ENCODE measurements at regions not wholly inside any gene's neighbourhood (a gene's known extent, or its start where the extent isn't known, plus 50 kb on each side); places are given as distances from the start of the nearest gene placed in this dataset.
A peak's percentile ranks its signal among the peaks of the same experiment; 100 is the strongest.

DNA sequence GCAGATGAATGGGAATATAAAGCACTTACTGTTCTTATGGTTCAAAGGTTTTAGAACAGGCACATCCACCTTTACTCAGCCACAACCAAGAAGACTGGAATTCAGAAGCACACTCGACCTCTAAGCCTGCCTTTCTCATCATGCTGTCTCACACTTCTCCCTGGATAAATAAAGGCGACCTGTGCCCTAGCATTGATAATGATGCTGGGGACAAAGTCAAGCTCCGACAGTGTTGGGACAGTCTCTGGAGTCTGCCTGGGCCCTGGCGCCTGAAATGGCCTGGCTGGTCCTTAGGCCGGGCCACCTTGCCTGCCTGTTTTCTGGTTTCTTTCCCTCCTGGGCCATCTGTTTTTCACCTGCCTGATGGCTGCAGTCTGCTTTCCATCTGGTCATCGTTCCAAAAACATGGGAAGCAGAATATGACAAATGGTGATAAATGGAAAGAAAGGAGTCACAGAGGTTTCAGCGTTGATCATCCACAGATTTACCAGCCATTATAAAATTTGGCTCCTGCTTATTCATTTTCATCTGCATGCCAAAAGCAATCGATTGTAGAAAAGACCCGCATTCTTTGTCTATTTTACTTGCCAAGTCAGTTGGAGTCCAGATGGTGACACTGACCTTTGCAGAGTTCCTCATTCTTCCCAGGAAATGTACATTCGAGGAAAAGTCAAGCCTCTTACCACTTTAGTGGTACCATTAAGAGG, 91.2 kb upstream of the KCNJ15 start:
- H3K27ac ChIP-seq (ENCODE audit: low read length): no peak overlapping the region
- Mint-ChIP-seq H3K27ac (no peak overlapping the region), H3K36me3 (no peaks in the 10 kb centered on the region), H3K27me3 (ENCODE audit: low read depth in 2 of 2) (peaks cover 11 to 15% of the 10 kb centered on the region in 2 donors), H3K4me1 (no peaks in the 10 kb centered on the region), H3K4me3 (no peak overlapping the region), H3K9me3 (no peaks in the 10 kb centered on the region)
- H3K36me3 ChIP-seq (ENCODE audit: control insufficient read depth, insufficient read depth, low read length): no peaks in the 10 kb centered on the region
- H3K27me3 ChIP-seq (ENCODE audit: control insufficient read depth, insufficient read depth, low read length): no peaks in the 10 kb centered on the region
- TF ChIP-seq, protein P1, sequence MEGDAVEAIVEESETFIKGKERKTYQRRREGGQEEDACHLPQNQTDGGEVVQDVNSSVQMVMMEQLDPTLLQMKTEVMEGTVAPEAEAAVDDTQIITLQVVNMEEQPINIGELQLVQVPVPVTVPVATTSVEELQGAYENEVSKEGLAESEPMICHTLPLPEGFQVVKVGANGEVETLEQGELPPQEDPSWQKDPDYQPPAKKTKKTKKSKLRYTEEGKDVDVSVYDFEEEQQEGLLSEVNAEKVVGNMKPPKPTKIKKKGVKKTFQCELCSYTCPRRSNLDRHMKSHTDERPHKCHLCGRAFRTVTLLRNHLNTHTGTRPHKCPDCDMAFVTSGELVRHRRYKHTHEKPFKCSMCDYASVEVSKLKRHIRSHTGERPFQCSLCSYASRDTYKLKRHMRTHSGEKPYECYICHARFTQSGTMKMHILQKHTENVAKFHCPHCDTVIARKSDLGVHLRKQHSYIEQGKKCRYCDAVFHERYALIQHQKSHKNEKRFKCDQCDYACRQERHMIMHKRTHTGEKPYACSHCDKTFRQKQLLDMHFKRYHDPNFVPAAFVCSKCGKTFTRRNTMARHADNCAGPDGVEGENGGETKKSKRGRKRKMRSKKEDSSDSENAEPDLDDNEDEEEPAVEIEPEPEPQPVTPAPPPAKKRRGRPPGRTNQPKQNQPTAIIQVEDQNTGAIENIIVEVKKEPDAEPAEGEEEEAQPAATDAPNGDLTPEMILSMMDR (IDR thresholded peaks at IDR 0.05): no peak
- DNase-seq: no peak
- no peaks in the 10 kb centered on the region for H3K4me1 ChIP-seq (ENCODE audit: control insufficient read depth, insufficient read depth, low read length)
- no peaks in the 10 kb centered on the region for H3K9me3 ChIP-seq (ENCODE audit: control insufficient read depth, insufficient read depth, low read length)
- WGBS (ENCODE audit: insufficient coverage): 83% methylated on average over 10 of the region's 10 CpGs
- intact Hi-C loops (cut with micrococcal nuclease): no loop called here
- ATAC-seq: no peak
- H3K4me3 ChIP-seq (ENCODE audit: low read length): no peak overlapping the region

DNA sequence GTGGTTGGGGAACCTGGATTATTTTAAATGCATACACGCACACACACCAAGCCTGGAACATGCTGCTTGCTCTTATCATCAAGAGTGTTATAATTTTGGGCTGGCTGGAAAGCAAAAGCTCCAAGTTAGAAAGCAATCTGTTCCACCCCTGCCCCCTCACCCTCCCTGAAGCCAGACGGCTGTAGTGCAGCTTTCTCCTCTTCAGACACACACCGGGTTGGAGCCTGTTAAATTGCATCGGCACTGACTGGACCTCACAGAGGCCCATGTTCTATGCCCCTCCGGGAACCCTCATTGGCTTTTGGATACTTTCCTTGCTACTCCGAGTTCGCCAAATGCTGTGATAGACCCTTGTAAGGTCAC, 90.6 kb upstream of the KCNJ15 start:
- Histone ChIP-seq H3K27ac (ENCODE audit: low read length) (no peak overlapping the region), H3K27me3 (ENCODE audit: control insufficient read depth, insufficient read depth, low read length) (no peaks in the 10 kb centered on the region), H3K36me3 (ENCODE audit: control insufficient read depth, insufficient read depth, low read length) (no peaks in the 10 kb centered on the region), H3K4me3 (ENCODE audit: low read length) (no peak overlapping the region), H3K4me1 (ENCODE audit: control insufficient read depth, insufficient read depth, low read length) (no peaks in the 10 kb centered on the region), H3K9me3 (ENCODE audit: control insufficient read depth, insufficient read depth, low read length) (no peaks in the 10 kb centered on the region)
- no peaks in the 10 kb centered on the region for H3K9me3 Mint-ChIP-seq
- no peak for ATAC-seq
- no peak overlapping the region for H3K4me3 Mint-ChIP-seq
- DNase-seq: no peak
- H3K36me3 Mint-ChIP-seq: no peaks in the 10 kb centered on the region
- H3K27me3 Mint-ChIP-seq (ENCODE audit: low read depth in 2 of 2): peaks cover 11 to 15% of the 10 kb centered on the region in 2 donors
- intact Hi-C loops (cut with micrococcal nuclease): no loop called here
- no peaks in the 10 kb centered on the region for H3K4me1 Mint-ChIP-seq
- no peak overlapping the region for H3K27ac Mint-ChIP-seq
- TF ChIP-seq, protein P1 (IDR thresholded peaks at IDR 0.05): no peak
- WGBS (ENCODE audit: insufficient coverage): 86% methylated on average over 7 of the region's 7 CpGs

DNA sequence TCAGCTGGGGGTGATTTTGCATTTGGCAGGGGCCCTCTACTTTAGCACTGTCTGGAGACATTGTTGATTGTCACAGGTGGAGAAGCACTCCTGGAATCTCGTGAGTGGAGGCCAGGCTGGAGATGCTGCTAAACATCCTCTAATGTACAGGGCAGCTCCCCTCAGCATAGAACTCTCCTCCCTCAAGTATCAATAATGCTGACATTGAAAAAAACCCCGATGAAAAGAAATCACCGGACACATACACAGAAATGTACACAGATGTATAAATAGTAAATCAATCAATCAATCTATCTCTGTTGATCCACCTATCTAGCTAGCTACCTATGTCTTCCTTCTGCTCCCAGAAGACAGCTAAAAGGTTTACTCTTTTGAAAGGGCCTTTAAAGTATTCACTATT, 89.4 kb upstream of the KCNJ15 start:
- no peak overlapping the region for H3K27ac ChIP-seq (ENCODE audit: low read length)
- Mint-ChIP-seq H3K9me3 (no peaks in the 10 kb centered on the region), H3K27me3 (ENCODE audit: low read depth in 2 of 2) (peaks cover 11 to 19% of the 10 kb centered on the region in 2 donors), H3K27ac (no peak overlapping the region), H3K36me3 (no peaks in the 10 kb centered on the region), H3K4me3 (no peak overlapping the region), H3K4me1 (no peaks in the 10 kb centered on the region)
- H3K4me1 ChIP-seq (ENCODE audit: control insufficient read depth, insufficient read depth, low read length): no peaks in the 10 kb centered on the region
- DNase-seq: no peak
- 83% methylated on average over 1 of the region's 3 CpGs for WGBS (ENCODE audit: insufficient coverage)
- H3K36me3 ChIP-seq (ENCODE audit: control insufficient read depth, insufficient read depth, low read length): no peaks in the 10 kb centered on the region
- no peaks in the 10 kb centered on the region for H3K9me3 ChIP-seq (ENCODE audit: control insufficient read depth, insufficient read depth, low read length)
- intact Hi-C loops (cut with micrococcal nuclease): no loop called here
- no peaks in the 10 kb centered on the region for H3K27me3 ChIP-seq (ENCODE audit: control insufficient read depth, insufficient read depth, low read length)
- H3K4me3 ChIP-seq (ENCODE audit: low read length): no peak overlapping the region
- ATAC-seq: no peak
- TF ChIP-seq, protein P1 (IDR thresholded peaks at IDR 0.05): no peak

DNA sequence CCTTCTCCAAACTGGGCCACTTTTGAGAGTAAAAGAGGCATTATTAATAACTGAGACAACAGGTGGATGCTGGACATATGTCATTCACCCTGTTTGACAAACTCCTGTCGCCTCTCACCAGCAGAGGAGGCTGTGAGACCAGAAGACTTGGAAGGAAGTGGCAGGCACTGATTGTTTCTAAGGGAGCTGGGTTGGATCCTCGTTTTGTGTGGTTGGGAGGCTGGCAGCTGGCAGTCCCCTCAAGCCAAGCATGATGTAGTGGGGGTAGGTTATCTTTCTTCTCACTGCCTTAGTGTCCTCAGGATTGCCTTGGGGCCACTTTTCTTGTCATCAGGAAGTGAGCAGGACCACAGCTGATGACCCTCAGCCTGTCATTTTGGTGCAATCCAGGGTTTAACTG, 86.5 kb upstream of the KCNJ15 start:
- Mint-ChIP-seq H3K36me3 (no peaks in the 10 kb centered on the region), H3K4me1 (no peaks in the 10 kb centered on the region), H3K4me3 (no peak overlapping the region), H3K27ac (no peak overlapping the region), H3K9me3 (no peaks in the 10 kb centered on the region), H3K27me3 (ENCODE audit: low read depth in 2 of 2) (peaks cover 4 to 17% of the 10 kb centered on the region in 2 donors)
- Histone ChIP-seq H3K4me3 (ENCODE audit: low read length) (no peak overlapping the region), H3K9me3 (ENCODE audit: control insufficient read depth, insufficient read depth, low read length) (no peaks in the 10 kb centered on the region), H3K27ac (ENCODE audit: low read length) (no peak overlapping the region), H3K27me3 (ENCODE audit: control insufficient read depth, insufficient read depth, low read length) (no peaks in the 10 kb centered on the region), H3K36me3 (ENCODE audit: control insufficient read depth, insufficient read depth, low read length) (no peaks in the 10 kb centered on the region), H3K4me1 (ENCODE audit: control insufficient read depth, insufficient read depth, low read length) (no peaks in the 10 kb centered on the region)
- TF ChIP-seq, protein P1 (IDR thresholded peaks at IDR 0.05): no peak
- ATAC-seq (no peak), DNase-seq (peak in 1 of 2 donors; percentile 18)
- 17% methylated on average over 2 of the region's 2 CpGs for WGBS (ENCODE audit: insufficient coverage)
- intact Hi-C loops (cut with micrococcal nuclease): no loop called here

Measured in natural killer cell (primary cell).